H1 (cell line): ENCODE measurements at regions not wholly inside any gene's neighbourhood (a gene's known extent, or its start where the extent isn't known, plus 50 kb on each side); places are given as distances from the start of the nearest gene placed in this dataset.

Experiments used
- ATF2 ChIP-seq: IDR thresholded peaks from 2 replicates; pipeline ENCODE4 v1.6.1; 2012; ENCODE audit warnings: low read length, inconsistent platforms
- CHD7 ChIP-seq: fragments of 300-600 bp; sonication (generic); IDR thresholded peaks from 2 replicates; pipeline ENCODE4 v1.7.1; 2012; ENCODE audit warnings: low read length, moderate library complexity, mild to moderate bottlenecking, inconsistent platforms; ENCODE audit not compliant: insufficient replicate concordance
- SIX5 ChIP-seq: IDR thresholded peaks from 2 replicates; pipeline ENCODE4 v1.6.1; 2011; ENCODE audit warnings: mild to moderate bottlenecking, low read depth, low read length

- TF ChIP-seq CHD7, result no peak
- TF ChIP-seq SIX5, result no peak
- TF ChIP-seq ATF2, result no peak
- TF ChIP-seq, all 59 proteins: peak for 0
These were observed 121.8 kb upstream of the RUNX3 start (continued) for GRCh38 chr1:25051906-25052305.
